ENCODE measurements at regions not wholly inside any gene's neighbourhood (a gene's known extent, or its start where the extent isn't known, plus 50 kb on each side); places are given as distances from the start of the nearest gene placed in this dataset.

DNA sequence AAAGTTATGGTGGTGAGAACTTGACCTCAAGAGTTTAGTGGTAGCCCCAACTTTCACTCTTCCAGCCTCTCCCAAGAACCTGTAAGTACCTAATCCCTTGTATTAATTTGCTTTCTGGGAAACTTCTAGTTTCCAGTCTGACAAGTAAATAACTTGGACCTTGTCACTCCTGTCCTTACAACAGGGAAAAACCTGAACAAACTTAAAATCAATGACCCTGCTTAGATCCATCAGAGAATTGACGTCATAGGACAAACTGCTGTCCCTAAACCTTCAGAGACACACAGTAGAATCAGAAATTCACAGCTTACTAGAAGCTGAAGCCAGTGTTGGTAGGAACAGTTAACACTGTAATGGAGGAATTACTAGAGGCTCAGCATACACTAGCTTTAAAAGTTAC, 60.0 kb upstream of the DCLK2 start:
- intact Hi-C loops (cut with micrococcal nuclease), result no loop called here
- WGBS (ENCODE audit: insufficient coverage), result no CpG with 5 or more reads among the region's 1 CpG
- no peaks in the 10 kb centered on the region for H3K27me3 ChIP-seq (ENCODE audit: control insufficient read depth in 2 of 2, insufficient read depth in 2 of 2, low read length in 2 of 2)
- peaks cover 0 to 4% (median 1%) of the 10 kb centered on the region in 3 donors for H3K27me3 Mint-ChIP-seq (ENCODE audit: low read depth in 3 of 3)
- no peaks in the 10 kb centered on the region for H4K20me1 ChIP-seq (ENCODE audit: insufficient read depth, low read length)
- TF ChIP-seq, protein P1, sequence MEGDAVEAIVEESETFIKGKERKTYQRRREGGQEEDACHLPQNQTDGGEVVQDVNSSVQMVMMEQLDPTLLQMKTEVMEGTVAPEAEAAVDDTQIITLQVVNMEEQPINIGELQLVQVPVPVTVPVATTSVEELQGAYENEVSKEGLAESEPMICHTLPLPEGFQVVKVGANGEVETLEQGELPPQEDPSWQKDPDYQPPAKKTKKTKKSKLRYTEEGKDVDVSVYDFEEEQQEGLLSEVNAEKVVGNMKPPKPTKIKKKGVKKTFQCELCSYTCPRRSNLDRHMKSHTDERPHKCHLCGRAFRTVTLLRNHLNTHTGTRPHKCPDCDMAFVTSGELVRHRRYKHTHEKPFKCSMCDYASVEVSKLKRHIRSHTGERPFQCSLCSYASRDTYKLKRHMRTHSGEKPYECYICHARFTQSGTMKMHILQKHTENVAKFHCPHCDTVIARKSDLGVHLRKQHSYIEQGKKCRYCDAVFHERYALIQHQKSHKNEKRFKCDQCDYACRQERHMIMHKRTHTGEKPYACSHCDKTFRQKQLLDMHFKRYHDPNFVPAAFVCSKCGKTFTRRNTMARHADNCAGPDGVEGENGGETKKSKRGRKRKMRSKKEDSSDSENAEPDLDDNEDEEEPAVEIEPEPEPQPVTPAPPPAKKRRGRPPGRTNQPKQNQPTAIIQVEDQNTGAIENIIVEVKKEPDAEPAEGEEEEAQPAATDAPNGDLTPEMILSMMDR (IDR thresholded peaks at IDR 0.05), result no peak
- H3K4me1 ChIP-seq (ENCODE audit: control insufficient read depth in 1 of 2, insufficient read depth in 2 of 2, low read length in 2 of 2), result no peaks in the 10 kb centered on the region
- peaks cover 0 to 7% of the 10 kb centered on the region in 2 donors for H3K9me3 ChIP-seq (replicated peaks in 1 of 2; ENCODE audit: control insufficient read depth in 1 of 2, insufficient read depth in 1 of 2, low read length in 2 of 2)
- H3K4me3 Mint-ChIP-seq, result no peak overlapping the region
- peaks cover 2% of the 10 kb centered on the region for H3K4me1 Mint-ChIP-seq
- no peak overlapping the region for H3K9ac ChIP-seq (ENCODE audit: insufficient read depth, low read length, poor library complexity, severe bottlenecking)
- DNase-seq, result no peak
- peaks cover 0 to 22% (median 14%) of the 10 kb centered on the region in 7 donors for H3K9me3 Mint-ChIP-seq
- H3K27ac ChIP-seq (ENCODE audit: low read depth in 1 of 2, low read length in 2 of 2), result no peak overlapping the region
- no peak overlapping the region for H3K4me3 ChIP-seq (replicated peaks in 1 of 3; ENCODE audit: low read depth in 2 of 3, low read length in 3 of 3)
- no peak overlapping the region for H3K4me2 ChIP-seq (replicated peaks; ENCODE audit: extremely low read depth, low read length, poor library complexity, severe bottlenecking)
- H2AFZ ChIP-seq (ENCODE audit: insufficient read depth, low read depth, low read length, poor library complexity, severe bottlenecking), result no peak overlapping the region
- H3K79me2 ChIP-seq (ENCODE audit: insufficient read depth, low read length), result no peaks in the 10 kb centered on the region
- no peaks in the 10 kb centered on the region for H3K36me3 ChIP-seq (replicated peaks in 1 of 2; ENCODE audit: control insufficient read depth in 1 of 2, insufficient read depth in 2 of 2, low read length in 2 of 2)
- no peaks in the 10 kb centered on the region for H3K36me3 Mint-ChIP-seq
- no peak overlapping the region for H3K27ac Mint-ChIP-seq

DNA sequence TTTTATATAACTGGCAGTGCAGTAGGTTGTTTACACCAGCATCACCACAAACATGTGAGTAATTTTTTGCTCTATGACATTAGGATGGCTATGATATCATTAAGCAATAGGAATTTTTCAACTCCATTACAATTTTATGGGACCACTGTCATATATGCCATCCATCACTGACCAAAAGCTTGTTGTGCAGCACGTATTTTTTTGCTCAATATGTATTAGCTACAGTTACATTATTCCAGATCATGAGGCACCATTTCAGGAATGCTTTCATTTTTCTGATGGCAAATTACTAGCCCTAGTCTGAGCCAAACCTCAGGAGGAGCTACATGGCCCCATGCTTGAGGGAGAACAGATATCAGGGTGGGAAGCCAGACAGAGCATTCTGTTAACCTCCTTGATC, 56.8 kb upstream of the DCLK2 start:
- Mint-ChIP-seq H3K27me3 (ENCODE audit: low read depth in 3 of 3) (peaks cover 1 to 4% (median 1%) of the 10 kb centered on the region in 3 donors), H3K4me3 (no peak overlapping the region), H3K9me3 (peaks cover 8 to 34% (median 18%) of the 10 kb centered on the region in 7 donors), H3K27ac (no peak overlapping the region), H3K4me1 (no peaks in the 10 kb centered on the region), H3K36me3 (no peaks in the 10 kb centered on the region)
- Histone ChIP-seq H3K27ac (ENCODE audit: low read depth in 1 of 2, low read length in 2 of 2) (no peak overlapping the region), H3K9me3 (replicated peaks in 1 of 2; ENCODE audit: control insufficient read depth in 1 of 2, insufficient read depth in 1 of 2, low read length in 2 of 2) (peaks cover 5 to 13% of the 10 kb centered on the region in 2 donors), H4K20me1 (ENCODE audit: insufficient read depth, low read length) (no peaks in the 10 kb centered on the region), H3K36me3 (replicated peaks in 1 of 2; ENCODE audit: control insufficient read depth in 1 of 2, insufficient read depth in 2 of 2, low read length in 2 of 2) (no peaks in the 10 kb centered on the region), H2AFZ (ENCODE audit: insufficient read depth, low read depth, low read length, poor library complexity, severe bottlenecking) (no peak overlapping the region), H3K9ac (ENCODE audit: insufficient read depth, low read length, poor library complexity, severe bottlenecking) (no peak overlapping the region), H3K4me2 (replicated peaks; ENCODE audit: extremely low read depth, low read length, poor library complexity, severe bottlenecking) (no peak overlapping the region), H3K4me3 (replicated peaks in 1 of 3; ENCODE audit: low read depth in 2 of 3, low read length in 3 of 3) (no peak overlapping the region), H3K79me2 (ENCODE audit: insufficient read depth, low read length) (no peaks in the 10 kb centered on the region), H3K4me1 (ENCODE audit: control insufficient read depth in 1 of 2, insufficient read depth in 2 of 2, low read length in 2 of 2) (no peaks in the 10 kb centered on the region), H3K27me3 (ENCODE audit: control insufficient read depth in 2 of 2, insufficient read depth in 2 of 2, low read length in 2 of 2) (no peaks in the 10 kb centered on the region)
- DNase-seq, result no peak
- TF ChIP-seq, protein P1 (IDR thresholded peaks at IDR 0.05), result no peak
- no CpG with 5 or more reads among the region's 1 CpG for WGBS (ENCODE audit: insufficient coverage)
- intact Hi-C loops (cut with micrococcal nuclease), result no loop called here

All from CD14-positive monocyte (primary cell).